GM12873 (cell line): ENCODE measurements at regions not wholly inside any gene's neighbourhood (a gene's known extent, or its start where the extent isn't known, plus 50 kb on each side); places are given as distances from the start of the nearest gene placed in this dataset.

Source experiments
- TF ChIP-seq, protein P1 (sequence below): IDR thresholded peaks from 2 replicates; pipeline ENCODE4 v1.5.1; 2012; ENCODE audit warnings: low read depth, mild to moderate bottlenecking, moderate library complexity, low read length, control low read depth; ENCODE audit not compliant: insufficient read depth; ENCODE audit errors: missing control alignments

DNA sequence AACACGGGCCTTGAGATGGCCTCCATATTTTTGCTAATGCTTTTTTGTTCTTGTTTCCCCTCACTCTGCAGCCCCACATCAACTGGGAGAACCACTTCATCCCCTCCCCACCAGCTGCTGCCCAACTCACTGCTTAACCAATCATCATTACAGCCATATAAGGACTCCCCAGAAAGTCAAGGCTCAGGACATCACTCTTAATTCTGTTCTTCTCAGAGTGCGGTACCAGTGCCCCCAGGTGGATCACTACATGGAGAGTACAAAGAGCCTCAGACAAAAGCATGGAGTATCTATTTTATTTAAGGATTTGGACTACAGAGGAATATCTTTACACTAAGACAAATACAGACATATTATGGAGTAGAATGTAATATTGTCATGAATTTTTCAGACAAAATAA lies 340.6 kb downstream of the PAX3 start:
- TF ChIP-seq, protein P1, sequence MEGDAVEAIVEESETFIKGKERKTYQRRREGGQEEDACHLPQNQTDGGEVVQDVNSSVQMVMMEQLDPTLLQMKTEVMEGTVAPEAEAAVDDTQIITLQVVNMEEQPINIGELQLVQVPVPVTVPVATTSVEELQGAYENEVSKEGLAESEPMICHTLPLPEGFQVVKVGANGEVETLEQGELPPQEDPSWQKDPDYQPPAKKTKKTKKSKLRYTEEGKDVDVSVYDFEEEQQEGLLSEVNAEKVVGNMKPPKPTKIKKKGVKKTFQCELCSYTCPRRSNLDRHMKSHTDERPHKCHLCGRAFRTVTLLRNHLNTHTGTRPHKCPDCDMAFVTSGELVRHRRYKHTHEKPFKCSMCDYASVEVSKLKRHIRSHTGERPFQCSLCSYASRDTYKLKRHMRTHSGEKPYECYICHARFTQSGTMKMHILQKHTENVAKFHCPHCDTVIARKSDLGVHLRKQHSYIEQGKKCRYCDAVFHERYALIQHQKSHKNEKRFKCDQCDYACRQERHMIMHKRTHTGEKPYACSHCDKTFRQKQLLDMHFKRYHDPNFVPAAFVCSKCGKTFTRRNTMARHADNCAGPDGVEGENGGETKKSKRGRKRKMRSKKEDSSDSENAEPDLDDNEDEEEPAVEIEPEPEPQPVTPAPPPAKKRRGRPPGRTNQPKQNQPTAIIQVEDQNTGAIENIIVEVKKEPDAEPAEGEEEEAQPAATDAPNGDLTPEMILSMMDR = no peak

DNA sequence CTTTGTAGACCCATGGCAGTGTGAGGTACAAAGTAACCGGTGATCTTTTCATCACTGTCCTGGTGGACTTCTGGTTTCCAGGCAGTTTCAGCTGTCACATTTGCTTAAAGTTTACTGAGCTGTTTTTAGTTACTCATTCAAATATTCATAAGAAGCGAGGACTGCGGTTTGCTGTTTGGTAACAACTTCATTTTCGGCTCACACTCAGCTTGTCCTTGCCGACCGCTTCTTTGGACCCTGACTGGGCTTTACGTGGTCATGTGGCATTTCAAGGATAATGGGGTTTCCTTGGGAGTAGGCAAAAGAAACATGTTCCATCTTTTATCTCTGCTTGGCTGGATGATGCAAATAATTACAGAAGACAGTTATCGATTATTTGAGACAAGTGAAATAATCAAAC lies 350.7 kb downstream of the PAX3 start:
- TF ChIP-seq, protein P1 = no peak

- TF ChIP-seq, protein P1 = no peak
These were observed 355.6 kb downstream of the PAX3 start for GRCh38 chr2:221943076-221943810.

DNA sequence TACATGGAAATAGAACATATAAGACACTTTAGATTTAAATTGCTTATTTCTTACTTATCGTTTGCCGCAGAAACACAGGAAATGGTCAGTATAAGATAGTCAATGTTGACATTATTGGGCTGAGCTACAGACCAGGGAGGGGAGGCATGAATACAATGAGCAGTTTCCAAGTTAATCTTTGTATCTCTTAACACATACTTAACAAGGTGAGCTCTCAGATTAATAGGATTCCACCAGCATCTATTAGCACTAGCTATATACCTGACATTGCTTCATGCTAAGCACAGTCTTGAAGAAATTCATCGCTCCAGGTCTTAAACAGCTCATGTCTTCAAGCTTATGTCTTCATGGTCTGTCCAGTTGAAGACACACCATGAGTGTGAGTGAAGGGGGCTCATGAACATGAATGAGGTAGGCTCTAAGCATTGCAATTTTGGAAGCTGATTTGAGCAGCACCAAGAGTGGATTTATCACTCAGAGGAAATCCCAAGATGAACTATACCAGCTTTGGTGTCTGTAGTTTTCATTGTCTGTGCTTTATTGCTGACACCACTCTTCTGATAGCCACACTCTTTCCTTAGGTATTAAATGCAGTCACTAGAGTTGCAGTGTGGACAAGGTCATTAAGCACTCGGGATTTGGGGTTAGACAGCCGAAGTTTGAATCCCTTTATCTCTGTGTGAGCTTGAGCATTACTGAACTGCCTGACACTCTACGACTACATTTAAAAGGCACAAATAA lies 359.3 kb upstream of the EPHA4 start:
- TF ChIP-seq, protein P1 = no peak

DNA sequence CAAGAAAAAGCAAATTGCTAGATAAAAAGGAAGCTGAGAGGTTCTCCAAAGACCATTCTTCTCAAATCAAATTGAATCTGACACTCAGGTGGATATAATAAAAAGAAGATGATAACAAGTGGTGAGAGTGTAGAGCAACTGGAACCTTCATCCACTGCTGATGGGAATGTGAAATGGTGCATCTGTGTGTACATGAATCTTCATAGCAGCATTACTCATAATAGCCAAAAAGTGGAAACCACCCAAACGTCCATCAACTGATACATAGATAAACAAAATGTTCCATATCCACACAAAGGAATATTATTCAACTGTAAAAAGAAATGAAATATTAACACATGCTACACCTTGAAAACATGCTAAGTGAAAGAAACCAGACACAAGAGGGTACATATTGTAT lies 357.2 kb upstream of the EPHA4 start:
- TF ChIP-seq, protein P1 = no peak

- TF ChIP-seq, protein P1 = no peak
These were observed 354.2 kb upstream of the EPHA4 start for GRCh38 chr2:221926327-221926726.

GRCh38 chr2:221924576-221924975 lies 352.5 kb upstream of the EPHA4 start:
- TF ChIP-seq, protein P1 = no peak
